Fibroblast of peridontal ligament (primary cell): ENCODE measurements at regions not wholly inside any gene's neighbourhood (a gene's known extent, or its start where the extent isn't known, plus 50 kb on each side); places are given as distances from the start of the nearest gene placed in this dataset.

Experiments used
- DNase-seq: peaks from one replicate; pipeline ENCODE4 v3.0.0-alpha.2; 2010; ENCODE audit errors: extremely low read depth

- no peak for DNase-seq
Observed at GRCh38 chr20:11281240-11281639, 607.4 kb upstream of the JAG1 start.

- no peak for DNase-seq
Observed at GRCh38 chr20:11281768-11282167, 608.0 kb upstream of the JAG1 start.

- no peak for DNase-seq
Observed at GRCh38 chr20:11287126-11287525, 613.3 kb upstream of the JAG1 start.

GRCh38 chr20:11296221-11296620, 621.5 kb upstream of the BTBD3 start:
- no peak for DNase-seq

- DNase-seq: no peak
Observed at GRCh38 chr20:11296951-11297350, 620.7 kb upstream of the BTBD3 start.

GRCh38 chr20:11301699-11302098, 616.0 kb upstream of the BTBD3 start:
- DNase-seq: no peak

GRCh38 chr20:11302436-11302835, 615.3 kb upstream of the BTBD3 start:
- DNase-seq: peak; percentile 53

- no peak for DNase-seq
Observed at GRCh38 chr20:11304795-11305194, 612.9 kb upstream of the BTBD3 start.

GRCh38 chr20:11305406-11305805, 612.3 kb upstream of the BTBD3 start:
- no peak for DNase-seq

- DNase-seq: no peak
Observed at GRCh38 chr20:11311659-11312224, 606.0 kb upstream of the BTBD3 start.

GRCh38 chr20:11315525-11315924, 602.2 kb upstream of the BTBD3 start:
- no peak for DNase-seq

- no peak for DNase-seq
Observed at GRCh38 chr20:11316244-11316643, 601.4 kb upstream of the BTBD3 start.

GRCh38 chr20:11320033-11320432, 597.7 kb upstream of the BTBD3 start:
- no peak for DNase-seq

- no peak for DNase-seq
Observed at GRCh38 chr20:11323816-11324215, 593.9 kb upstream of the BTBD3 start.

- no peak for DNase-seq
Observed at GRCh38 chr20:11324990-11325389, 592.7 kb upstream of the BTBD3 start.

GRCh38 chr20:11328839-11329238, 588.9 kb upstream of the BTBD3 start:
- no peak for DNase-seq

GRCh38 chr20:11329271-11329670, 588.4 kb upstream of the BTBD3 start:
- DNase-seq: no peak

GRCh38 chr20:11331096-11331495, 586.6 kb upstream of the BTBD3 start:
- DNase-seq: no peak

GRCh38 chr20:11332381-11332780, 585.3 kb upstream of the BTBD3 start:
- DNase-seq: peak; percentile 3

- no peak for DNase-seq
Observed at GRCh38 chr20:11333634-11334033, 584.1 kb upstream of the BTBD3 start.

GRCh38 chr20:11337361-11338130, 580.1 kb upstream of the BTBD3 start:
- no peak for DNase-seq

GRCh38 chr20:11338496-11339306, 579.0 kb upstream of the BTBD3 start:
- DNase-seq: no peak

- DNase-seq: no peak
Observed at GRCh38 chr20:11344939-11345338, 572.8 kb upstream of the BTBD3 start.
